HL-60 (cell line): ENCODE measurements at regions not wholly inside any gene's neighbourhood (a gene's known extent, or its start where the extent isn't known, plus 50 kb on each side); places are given as distances from the start of the nearest gene placed in this dataset.
"Not testable (repeated sequence)": the region's sequence is repeated elsewhere in the genome, so short reads cannot be mapped to it uniquely, and the experiment has no call there.

Experiments
- DNase-seq, 2 experiments: peaks; one replicate each; pipeline ENCODE4 v3.0.0-alpha.2; 2010 to 2020; ENCODE audit warnings: low read depth in 1 of 2, low spot score in 1 of 2
- H3K27ac ChIP-seq: fragments of 250-450 bp; sonication (Bioruptor Pico); replicated peaks from 2 replicates; pipeline ENCODE4 v1.5.1; 2020; ENCODE audit warnings: mild to moderate bottlenecking, moderate library complexity
- H3K27me3 ChIP-seq: fragments of 250-450 bp; sonication (Bioruptor Pico); 2 replicates; pipeline ENCODE4 v1.5.1; 2021; ENCODE audit warnings: mild to moderate bottlenecking, moderate library complexity; ENCODE audit not compliant: insufficient read depth, poor library complexity, severe bottlenecking
- H3K4me3 ChIP-seq: replicated peaks from 2 replicates; pipeline ENCODE4 v1.5.1; 2011; ENCODE audit warnings: mild to moderate bottlenecking, control low read depth, low read length; ENCODE audit not compliant: insufficient read depth
- GABPA ChIP-seq: IDR thresholded peaks from 2 replicates; pipeline ENCODE4 v1.6.1; 2012; ENCODE audit warnings: low read depth
- POLR2AphosphoS5 ChIP-seq: IDR thresholded peaks from 2 replicates; pipeline ENCODE4 v1.6.1; 2012; ENCODE audit warnings: low read depth
- SPI1 ChIP-seq: IDR thresholded peaks from 2 replicates; pipeline ENCODE4 v1.6.1; 2012; ENCODE audit warnings: low read depth, mild to moderate bottlenecking, borderline replicate concordance
- TF ChIP-seq, protein P1 (sequence below): IDR thresholded peaks from 2 replicates; pipeline ENCODE4 v1.6.1; 2012; ENCODE audit warnings: low read depth; ENCODE audit not compliant: insufficient replicate concordance
- TF ChIP-seq, protein P2 (sequence below): IDR thresholded peaks from one replicate; pipeline ENCODE4 v1.5.1; 2011; ENCODE audit warnings: low read length, control low read depth, inconsistent platforms; ENCODE audit not compliant: insufficient read depth

DNA sequence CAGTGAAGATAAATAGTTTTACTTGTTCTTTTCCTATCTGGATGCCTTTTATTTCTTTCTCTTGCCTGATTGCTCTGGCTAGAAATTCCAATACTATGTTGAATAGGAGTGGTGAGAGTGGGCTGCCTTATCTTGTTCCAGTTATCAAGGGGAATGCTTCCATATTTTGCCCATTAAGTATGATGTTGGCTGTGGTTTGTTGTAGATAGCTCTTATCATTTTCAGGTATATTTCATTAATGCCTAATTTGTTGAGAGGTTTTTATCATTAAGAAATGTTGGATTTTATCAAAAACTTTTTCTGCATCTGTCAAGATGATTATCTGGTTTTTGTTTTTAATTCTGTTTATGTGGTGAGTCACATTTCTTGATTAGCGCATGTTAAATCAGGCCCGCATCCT lies 655.8 kb downstream of the NUP35 start:
- no peak overlapping the region for H3K4me3 ChIP-seq
- DNase-seq, result no peak
- no peaks in the 10 kb centered on the region for H3K27me3 ChIP-seq
- TF ChIP-seq, protein P1, sequence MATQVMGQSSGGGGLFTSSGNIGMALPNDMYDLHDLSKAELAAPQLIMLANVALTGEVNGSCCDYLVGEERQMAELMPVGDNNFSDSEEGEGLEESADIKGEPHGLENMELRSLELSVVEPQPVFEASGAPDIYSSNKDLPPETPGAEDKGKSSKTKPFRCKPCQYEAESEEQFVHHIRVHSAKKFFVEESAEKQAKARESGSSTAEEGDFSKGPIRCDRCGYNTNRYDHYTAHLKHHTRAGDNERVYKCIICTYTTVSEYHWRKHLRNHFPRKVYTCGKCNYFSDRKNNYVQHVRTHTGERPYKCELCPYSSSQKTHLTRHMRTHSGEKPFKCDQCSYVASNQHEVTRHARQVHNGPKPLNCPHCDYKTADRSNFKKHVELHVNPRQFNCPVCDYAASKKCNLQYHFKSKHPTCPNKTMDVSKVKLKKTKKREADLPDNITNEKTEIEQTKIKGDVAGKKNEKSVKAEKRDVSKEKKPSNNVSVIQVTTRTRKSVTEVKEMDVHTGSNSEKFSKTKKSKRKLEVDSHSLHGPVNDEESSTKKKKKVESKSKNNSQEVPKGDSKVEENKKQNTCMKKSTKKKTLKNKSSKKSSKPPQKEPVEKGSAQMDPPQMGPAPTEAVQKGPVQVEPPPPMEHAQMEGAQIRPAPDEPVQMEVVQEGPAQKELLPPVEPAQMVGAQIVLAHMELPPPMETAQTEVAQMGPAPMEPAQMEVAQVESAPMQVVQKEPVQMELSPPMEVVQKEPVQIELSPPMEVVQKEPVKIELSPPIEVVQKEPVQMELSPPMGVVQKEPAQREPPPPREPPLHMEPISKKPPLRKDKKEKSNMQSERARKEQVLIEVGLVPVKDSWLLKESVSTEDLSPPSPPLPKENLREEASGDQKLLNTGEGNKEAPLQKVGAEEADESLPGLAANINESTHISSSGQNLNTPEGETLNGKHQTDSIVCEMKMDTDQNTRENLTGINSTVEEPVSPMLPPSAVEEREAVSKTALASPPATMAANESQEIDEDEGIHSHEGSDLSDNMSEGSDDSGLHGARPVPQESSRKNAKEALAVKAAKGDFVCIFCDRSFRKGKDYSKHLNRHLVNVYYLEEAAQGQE, result no peak
- no peak for TF ChIP-seq POLR2AphosphoS5
- no peak for TF ChIP-seq GABPA
- TF ChIP-seq, protein P2, sequence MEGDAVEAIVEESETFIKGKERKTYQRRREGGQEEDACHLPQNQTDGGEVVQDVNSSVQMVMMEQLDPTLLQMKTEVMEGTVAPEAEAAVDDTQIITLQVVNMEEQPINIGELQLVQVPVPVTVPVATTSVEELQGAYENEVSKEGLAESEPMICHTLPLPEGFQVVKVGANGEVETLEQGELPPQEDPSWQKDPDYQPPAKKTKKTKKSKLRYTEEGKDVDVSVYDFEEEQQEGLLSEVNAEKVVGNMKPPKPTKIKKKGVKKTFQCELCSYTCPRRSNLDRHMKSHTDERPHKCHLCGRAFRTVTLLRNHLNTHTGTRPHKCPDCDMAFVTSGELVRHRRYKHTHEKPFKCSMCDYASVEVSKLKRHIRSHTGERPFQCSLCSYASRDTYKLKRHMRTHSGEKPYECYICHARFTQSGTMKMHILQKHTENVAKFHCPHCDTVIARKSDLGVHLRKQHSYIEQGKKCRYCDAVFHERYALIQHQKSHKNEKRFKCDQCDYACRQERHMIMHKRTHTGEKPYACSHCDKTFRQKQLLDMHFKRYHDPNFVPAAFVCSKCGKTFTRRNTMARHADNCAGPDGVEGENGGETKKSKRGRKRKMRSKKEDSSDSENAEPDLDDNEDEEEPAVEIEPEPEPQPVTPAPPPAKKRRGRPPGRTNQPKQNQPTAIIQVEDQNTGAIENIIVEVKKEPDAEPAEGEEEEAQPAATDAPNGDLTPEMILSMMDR, result no peak
- TF ChIP-seq SPI1, result no peak
- no peak overlapping the region for H3K27ac ChIP-seq

DNA sequence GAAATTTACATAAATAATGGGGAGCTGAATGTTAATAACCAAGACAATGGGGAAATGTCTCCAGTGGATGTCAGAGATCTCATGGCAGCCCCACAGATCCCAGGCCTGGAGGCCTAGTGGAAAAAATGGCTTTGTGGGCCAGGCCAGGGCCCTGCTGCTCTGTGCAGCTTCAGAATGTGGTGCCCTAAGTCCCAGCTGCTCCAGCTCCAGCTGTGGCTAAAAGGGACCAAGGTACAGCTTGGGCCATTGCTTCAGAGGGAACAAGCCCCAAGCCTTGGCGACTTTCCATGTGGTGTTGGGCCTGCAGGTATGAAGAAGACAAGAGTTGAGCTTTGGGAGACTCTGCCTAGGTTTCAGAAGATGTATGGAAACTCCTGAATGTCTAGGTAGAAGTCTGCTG lies 658.2 kb downstream of the NUP35 start:
- no peak for DNase-seq
- H3K4me3 ChIP-seq, result no peak overlapping the region
- TF ChIP-seq SPI1, result no peak
- TF ChIP-seq, protein P2, result no peak
- no peak for TF ChIP-seq GABPA
- TF ChIP-seq, protein P1, result no peak
- TF ChIP-seq POLR2AphosphoS5, result no peak
- H3K27ac ChIP-seq, result no peak overlapping the region
- no peaks in the 10 kb centered on the region for H3K27me3 ChIP-seq

DNA sequence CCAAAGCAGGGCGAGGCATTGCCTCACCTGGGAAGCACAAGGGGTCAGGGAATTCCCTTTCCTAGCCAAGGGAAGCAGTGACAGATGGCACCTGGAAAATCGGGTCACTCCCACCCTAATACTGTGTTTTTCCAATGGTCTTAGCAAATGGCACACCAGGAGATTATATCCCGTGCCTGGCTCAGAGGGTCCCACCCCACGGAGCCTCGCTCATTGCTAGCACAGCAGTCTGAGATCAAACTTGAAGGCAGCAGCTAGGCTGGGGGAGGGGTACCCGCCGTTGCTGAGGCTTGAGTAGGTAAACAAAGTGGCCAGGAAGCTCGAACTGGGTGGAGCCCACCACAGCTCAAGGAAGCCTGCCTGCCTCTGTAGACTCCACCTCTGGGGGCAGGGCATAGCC lies 664.6 kb downstream of the NUP35 start:
- H3K27ac ChIP-seq, DNase-seq, H3K4me3 ChIP-seq, H3K27me3 ChIP-seq: not testable (repeated sequence)

DNA sequence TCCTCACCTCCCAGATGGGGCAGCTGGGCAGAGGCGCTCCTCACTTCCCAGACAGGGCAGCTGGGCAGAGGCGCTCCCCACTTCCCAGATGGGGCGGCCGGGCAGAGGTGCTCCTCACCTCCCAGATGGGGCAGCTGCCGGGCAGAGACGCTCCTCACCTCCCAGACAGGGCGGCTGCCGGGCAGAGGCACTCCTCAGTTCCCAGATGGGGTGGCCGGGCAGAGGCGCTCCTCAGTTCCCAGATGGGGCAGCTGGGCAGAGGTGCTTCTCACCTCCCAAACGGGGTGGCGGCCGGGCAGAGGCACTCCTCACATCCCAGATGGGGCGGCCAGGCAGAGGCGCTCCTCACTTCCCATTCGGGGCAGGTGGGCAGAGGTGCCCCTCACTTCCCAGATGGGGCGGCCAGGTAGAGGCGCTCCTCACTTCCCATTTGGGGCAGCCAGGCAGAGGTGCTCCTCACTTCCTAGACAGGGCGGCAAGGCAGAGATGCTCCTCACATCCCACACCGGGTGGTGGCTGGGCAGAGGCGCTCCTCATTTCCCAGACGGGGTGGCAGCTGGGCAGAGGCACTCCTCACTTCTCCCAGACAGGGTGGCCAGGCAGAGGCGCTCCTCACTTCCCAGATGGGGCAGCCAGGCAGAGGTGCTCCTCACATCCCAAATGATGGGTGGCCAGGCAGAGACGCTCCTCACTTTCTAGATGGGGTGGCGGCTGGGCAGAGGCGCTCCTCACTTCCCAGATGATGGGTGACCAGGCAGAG lies 668.1 kb downstream of the NUP35 start:
- not testable (repeated sequence) for DNase-seq, H3K4me3 ChIP-seq, H3K27me3 ChIP-seq, H3K27ac ChIP-seq

DNA sequence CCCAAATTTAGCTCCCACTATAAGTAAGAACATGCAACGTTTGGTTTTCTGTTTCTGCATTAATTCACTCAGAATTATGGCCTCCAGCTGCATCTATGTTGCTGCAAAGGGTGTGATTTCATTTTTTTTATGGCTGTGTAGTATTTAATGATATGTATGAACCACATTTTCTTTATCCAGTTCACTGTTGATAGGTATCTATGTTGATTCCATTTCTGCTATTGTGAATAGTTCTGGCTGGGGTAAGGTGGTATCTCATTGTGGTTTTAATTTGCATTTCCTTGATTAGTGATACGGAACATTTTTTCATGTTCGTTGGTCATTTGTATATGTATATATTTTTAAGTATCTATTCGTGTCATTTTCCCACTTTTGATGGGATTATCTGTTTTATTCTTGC lies 674.3 kb downstream of the NUP35 start:
- no peak overlapping the region for H3K27ac ChIP-seq
- no peak for DNase-seq
- no peak overlapping the region for H3K4me3 ChIP-seq
- TF ChIP-seq, protein P1, result no peak
- no peak for TF ChIP-seq GABPA
- TF ChIP-seq POLR2AphosphoS5, result no peak
- TF ChIP-seq, protein P2, result no peak
- no peak for TF ChIP-seq SPI1
- no peaks in the 10 kb centered on the region for H3K27me3 ChIP-seq
